HG03442 (cell line): ENCODE measurements at regions not wholly inside any gene's neighbourhood (a gene's known extent, or its start where the extent isn't known, plus 50 kb on each side); places are given as distances from the start of the nearest gene placed in this dataset.
A peak's percentile ranks its signal among the peaks of the same experiment; 100 is the strongest.

Experiments used
- ATAC-seq: cut with Tn5 transposase; IDR thresholded peaks from one replicate; pipeline ENCODE4 v1.9.1; 2021; ENCODE audit warnings: mild to moderate bottlenecking, moderate library complexity; ENCODE audit not compliant: unreplicated experiment

DNA sequence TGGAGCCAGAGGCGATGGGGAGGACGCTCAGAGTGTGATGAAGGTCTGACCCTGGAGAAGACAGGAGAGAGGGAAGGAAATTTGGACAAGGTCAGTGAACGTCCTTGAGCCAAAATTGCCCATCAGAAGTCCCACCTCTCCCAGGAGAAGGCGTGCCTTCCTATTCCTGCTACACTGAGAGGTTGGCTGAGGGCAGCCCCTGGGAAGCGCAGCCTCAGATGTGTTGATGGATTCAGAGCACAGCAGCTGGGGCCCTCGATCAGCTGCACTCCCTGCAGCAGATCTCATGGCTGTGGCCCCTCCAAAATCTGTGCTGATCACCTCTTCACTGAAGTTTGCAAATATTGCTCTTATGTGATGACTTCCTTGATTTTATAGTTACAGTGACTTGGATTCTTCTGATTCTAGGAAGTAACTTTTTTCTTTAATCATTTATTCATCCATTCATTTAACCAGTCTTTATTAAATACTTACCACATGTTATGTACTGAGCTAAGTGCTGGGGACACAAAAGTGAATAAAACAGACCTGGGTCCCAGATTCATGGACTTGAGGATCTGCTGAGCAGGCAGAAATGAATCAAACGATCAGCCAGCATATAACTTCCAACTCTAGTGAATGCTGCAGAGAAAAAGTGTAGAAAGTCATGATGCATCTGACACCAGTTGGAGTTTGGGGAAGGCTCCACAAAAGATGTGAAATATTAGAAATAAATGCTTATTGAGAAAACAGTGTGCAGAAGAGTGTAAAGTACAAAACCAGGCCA is 69.6 kb upstream of the ARMC2 start:
- ATAC-seq, result no peak

DNA sequence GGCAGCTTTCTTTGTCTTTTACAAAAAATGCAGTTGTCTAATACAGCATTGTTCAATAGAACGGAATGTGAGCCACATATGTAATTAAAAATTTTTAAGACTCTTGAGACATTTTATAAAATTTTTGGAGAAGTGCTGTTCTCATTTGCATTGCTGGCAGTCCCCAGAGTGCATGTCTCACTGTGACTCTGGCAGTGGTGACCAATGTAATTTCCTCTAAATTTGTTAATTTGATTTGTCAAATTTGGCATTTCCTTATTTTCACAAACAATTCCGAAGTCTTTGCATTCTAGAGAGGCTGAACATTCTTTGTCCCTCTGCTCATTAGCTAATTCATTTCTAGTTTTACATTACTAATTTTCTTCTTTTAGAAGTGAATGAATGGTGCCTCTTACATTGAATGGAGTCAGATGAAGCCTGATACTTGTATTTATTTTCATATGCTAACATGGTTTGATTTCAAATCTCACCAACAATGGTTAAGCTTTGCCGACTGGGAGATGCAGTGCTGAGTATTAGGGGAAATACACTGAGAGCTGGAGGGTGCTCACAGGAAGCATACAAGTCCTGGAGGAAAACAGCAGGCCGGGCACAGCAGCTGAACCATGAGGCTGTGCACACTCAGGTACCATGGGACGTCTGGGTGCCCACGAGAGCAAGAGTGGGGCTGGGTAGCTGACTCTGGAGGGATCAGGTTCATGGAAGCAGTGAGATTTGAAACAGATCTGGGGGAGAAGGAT is 68.5 kb upstream of the ARMC2 start:
- ATAC-seq, result no peak

GRCh38 chr6:108780784-108781183 is 67.4 kb upstream of the ARMC2 start:
- ATAC-seq, result no peak

DNA sequence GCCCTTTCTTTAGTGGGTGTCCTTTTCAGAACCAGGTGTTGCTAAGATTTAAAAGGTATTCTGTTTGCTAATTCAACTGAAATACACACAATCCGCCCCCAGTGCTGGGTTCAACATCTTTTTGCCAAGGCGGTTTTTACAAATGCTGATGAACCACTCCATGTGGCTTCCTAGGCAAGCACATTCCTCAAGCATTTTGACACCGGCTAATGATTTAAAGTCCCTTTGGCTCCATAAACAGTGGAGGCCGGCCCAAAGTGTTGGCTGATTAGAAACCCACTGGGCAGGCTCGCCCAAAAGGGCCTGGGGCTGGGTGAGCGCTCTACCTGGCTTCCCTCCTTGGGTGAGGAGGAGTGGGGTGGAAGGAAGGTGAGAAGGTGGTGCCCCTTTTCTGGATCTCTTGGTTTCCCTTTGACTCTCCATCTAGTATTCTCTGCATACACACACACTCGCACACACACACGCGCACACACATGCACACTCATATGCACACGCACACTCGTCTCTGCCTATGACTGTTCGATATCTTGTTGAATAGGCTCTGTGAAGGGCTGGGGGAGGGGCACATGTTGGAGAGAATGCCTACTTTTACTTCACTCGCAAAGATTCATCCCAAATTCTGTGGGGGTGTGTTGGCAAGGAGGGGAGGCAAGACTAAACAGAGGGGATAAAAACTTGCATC is 66.7 kb upstream of the ARMC2 start:
- ATAC-seq, result no peak

DNA sequence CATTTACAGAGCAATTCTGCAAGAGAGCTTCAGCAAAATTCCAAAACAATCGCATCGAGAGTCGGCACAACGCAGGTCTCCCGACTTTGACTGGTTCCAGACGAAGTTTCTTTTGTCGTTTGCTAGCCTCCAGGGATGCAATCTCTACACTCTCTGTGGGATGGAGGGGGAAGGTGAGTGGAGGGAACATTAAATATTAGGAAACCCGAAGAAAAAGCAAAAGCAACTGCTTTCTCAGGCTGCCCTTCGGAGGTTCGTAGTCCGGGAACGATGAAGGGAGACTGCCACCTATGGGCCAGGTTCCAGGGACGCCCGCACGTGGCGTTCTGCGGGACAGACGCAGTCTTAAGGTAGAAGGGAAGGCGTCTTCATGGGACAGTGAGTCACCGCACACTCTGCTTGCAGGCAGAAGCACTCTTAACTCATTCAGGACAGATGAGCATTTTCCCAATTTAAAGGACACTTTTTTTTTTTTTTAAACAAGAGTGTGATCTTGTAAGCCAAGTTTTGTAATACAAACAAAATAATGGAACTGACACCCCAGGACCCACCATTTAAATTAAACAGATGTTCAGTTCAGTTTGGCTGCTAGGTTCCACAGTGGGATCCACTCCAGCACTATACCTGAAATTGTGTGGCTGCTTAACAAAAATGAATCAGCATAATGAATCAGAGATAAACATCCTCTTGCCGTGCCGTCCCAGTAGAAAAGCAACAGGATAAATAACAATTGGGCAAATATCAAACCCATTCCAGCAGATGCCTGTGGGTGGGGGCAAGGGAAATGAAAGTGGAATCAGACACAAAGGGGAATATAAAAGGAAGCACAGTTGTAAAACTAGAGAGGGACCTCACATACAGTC is 65.8 kb upstream of the ARMC2 start:
- ATAC-seq, result peak; percentile 72

DNA sequence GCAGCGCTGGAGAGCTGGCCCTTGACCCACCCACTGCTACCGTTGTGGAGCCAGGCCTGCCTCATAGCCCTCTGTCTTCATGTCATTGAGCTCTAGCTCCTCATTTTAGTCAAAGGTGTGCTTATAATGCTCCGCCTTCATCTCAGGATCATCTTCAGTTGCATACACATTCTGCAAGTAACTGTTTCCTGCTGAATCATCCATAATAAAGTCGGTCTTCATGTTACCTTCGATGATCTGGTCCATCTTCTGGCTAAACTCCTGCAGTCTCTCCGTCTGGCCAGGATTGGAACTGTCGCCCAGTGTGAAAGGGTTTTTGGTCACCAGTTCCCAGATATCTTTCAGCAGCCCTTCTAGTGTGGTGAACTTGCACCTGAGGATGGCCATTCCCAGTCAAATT is 62.6 kb upstream of the ARMC2 start:
- no peak for ATAC-seq

GRCh38 chr6:108788416-108788815 is 59.8 kb upstream of the ARMC2 start:
- no peak for ATAC-seq

- ATAC-seq, result no peak
These were observed 58.7 kb upstream of the ARMC2 start for GRCh38 chr6:108789475-108789874.

DNA sequence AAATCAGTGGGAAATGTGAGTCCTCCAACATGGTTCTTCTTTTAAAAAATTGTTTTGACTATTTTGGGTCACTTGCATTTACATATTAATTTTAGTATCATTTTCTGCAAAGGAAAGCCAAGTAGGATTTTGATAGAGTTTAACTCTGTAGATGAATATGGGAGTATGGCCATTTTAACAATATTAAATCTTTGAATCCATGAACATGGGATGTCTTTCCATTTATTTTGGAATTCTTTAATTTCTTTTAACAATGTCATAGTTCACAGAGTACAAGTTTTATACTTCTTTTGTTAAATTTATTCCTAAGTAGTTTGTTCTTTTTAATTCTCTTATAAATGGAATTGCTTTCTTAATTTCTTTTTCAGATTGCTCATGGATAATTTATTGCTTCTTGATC is 56.5 kb upstream of the ARMC2 start:
- no peak for ATAC-seq

- no peak for ATAC-seq
These were observed 54.5 kb upstream of the ARMC2 start for GRCh38 chr6:108793516-108794251.

GRCh38 chr6:108795122-108795521 is 53.1 kb upstream of the ARMC2 start:
- ATAC-seq, result no peak

- no peak for ATAC-seq
These were observed 52.4 kb upstream of the ARMC2 start for GRCh38 chr6:108795814-108796213.

- ATAC-seq, result no peak
These were observed 51.3 kb upstream of the ARMC2 start for GRCh38 chr6:108796875-108797274.

DNA sequence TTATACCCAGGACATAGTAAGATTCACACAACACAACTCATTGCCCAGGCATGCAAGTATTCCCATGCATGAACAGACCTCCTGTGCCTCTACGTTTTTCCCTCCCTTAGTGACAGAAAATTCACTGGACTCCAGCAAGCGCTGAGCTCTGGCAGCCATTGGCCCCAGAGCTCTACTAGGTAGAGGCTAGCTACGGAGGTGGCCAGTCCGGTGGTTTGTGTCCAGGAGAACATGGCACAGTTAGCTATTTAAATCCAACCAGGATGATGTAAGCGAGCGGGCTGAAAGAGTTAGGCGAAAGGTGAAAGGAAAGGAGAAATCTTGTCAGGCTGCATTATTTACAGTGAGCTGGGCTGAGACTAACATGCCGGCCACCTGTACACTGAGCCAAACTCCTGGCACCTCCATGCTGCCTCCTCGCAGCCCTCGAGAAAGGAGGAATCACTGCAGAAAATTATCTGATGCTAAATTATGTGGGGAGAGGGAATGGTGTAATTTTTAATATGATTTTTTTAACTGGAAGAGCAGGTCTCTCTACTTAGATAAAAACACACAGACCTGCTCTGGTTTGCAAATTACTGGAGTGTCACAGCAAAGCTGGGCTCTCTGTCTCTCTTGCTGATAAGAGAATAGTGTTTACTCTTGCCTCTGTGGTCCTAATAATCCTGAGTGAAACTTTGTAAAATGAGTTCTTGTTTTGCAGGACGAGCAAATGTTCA is 50.1 kb upstream of the ARMC2 start:
- ATAC-seq, result no peak
